ENCODE measurements at regions not wholly inside any gene's neighbourhood (a gene's known extent, or its start where the extent isn't known, plus 50 kb on each side); places are given as distances from the start of the nearest gene placed in this dataset.

- TF ChIP-seq, protein P1, sequence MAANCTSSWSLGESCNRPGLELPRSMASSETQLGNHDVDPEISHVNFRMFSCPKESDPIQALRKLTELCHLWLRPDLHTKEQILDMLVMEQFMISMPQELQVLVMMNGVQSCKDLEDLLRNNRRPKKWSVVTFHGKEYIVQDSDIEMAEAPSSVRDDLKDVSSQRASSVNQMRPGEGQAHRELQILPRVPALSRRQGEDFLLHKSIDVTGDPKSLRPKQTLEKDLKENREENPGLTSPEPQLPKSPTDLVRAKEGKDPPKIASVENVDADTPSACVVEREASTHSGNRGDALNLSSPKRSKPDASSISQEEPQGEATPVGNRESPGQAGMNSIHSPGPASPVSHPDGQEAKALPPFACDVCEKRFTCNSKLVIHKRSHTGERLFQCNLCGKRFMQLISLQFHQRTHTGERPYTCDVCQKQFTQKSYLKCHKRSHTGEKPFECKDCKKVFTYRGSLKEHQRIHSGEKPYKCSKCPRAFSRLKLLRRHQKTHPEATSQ (tag by site-specific recombination; IDR thresholded peaks at IDR 0.05) = no peak
Measured at GRCh38 chr15:89034305-89034704, 54.0 kb upstream of the ABHD2 start (continued).

DNA sequence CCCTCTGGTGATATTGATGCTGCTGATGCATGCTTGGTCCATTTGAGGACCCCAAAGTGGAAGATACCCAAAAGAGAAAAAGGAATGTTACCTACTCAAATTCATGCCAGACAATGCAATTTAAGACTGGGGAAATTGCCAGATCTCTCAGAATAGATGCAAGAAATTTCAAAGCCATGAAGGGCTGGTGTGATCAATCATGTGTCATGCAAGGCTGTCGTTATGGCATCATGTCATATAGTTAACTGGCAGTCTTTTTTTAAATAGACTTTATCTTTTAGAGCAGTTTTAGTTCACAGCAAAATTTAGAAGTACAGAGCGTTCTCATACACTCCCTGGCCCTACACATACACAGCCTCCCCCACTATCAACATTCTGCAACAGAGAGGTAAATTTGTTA lies 53.1 kb upstream of the ABHD2 start:
- ChIA-PET POLR2A (no interaction called here), CTCF (interaction anchor here (0.7 to 1.2 kb wide), 3 partner anchors 22 to 143 kb away, joined by 3 read pairs; no protein-coding TSS in a partner anchor)
- TF ChIP-seq ZNF274 (IDR thresholded peaks at IDR 0.05; ENCODE audit: low read length) (no peak), ZNF274 (tag by site-specific recombination; IDR thresholded peaks at IDR 0.05; ENCODE audit: borderline replicate concordance) (no peak), ZNF324 (tag by site-specific recombination; IDR thresholded peaks at IDR 0.05) (no peak), ZNF26 (tag by site-specific recombination; IDR thresholded peaks at IDR 0.05) (no peak), SCRT2 (tag by site-specific recombination; IDR thresholded peaks at IDR 0.05) (no peak), ZNF596 (tag by site-specific recombination; IDR thresholded peaks at IDR 0.05) (no peak), ZNF664 (tag by site-specific recombination; IDR thresholded peaks at IDR 0.05) (no peak), ZNF624 (tag by site-specific recombination; IDR thresholded peaks at IDR 0.05) (no peak), ZNF670 (tag by site-specific recombination; IDR thresholded peaks at IDR 0.05; ENCODE audit: low read depth) (no peak)
- no peaks in the 10 kb centered on the region for H3K36me3 ChIP-seq (ENCODE audit: control insufficient read depth in 2 of 2, insufficient read depth in 1 of 2, low read length in 2 of 2)
- H3K9me3 ChIP-seq (ENCODE audit: control insufficient read depth, insufficient read depth, low read depth, low read length) = no peaks in the 10 kb centered on the region
- no peaks in the 10 kb centered on the region for H3K4me1 ChIP-seq (ENCODE audit: control insufficient read depth, insufficient read depth, low read length)
- H3K4me3 ChIP-seq (ENCODE audit: low read depth, low read length) = no peak overlapping the region
- no peak overlapping the region for H3K27ac ChIP-seq (ENCODE audit: extremely low read depth, low read depth, low read length)

- TF ChIP-seq ZFP69B (tag by site-specific recombination; IDR thresholded peaks at IDR 0.05) (no peak), ZNF292 (tag by site-specific recombination; IDR thresholded peaks at IDR 0.05; ENCODE audit: borderline replicate concordance, low read depth) (no peak), ZNF211 (tag by site-specific recombination; IDR thresholded peaks at IDR 0.05; ENCODE audit: low read depth) (no peak), ZBTB6 (tag by site-specific recombination; IDR thresholded peaks at IDR 0.05) (no peak), KLF7 (tag by site-specific recombination; IDR thresholded peaks at IDR 0.05; ENCODE audit: borderline replicate concordance) (no peak), ZSCAN16 (tag by site-specific recombination; IDR thresholded peaks at IDR 0.05) (no peak)
- TF ChIP-seq, protein P2, sequence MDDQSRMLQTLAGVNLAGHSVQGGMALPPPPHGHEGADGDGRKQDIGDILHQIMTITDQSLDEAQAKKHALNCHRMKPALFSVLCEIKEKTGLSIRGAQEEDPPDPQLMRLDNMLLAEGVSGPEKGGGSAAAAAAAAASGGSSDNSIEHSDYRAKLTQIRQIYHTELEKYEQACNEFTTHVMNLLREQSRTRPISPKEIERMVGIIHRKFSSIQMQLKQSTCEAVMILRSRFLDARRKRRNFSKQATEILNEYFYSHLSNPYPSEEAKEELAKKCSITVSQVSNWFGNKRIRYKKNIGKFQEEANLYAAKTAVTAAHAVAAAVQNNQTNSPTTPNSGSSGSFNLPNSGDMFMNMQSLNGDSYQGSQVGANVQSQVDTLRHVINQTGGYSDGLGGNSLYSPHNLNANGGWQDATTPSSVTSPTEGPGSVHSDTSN (CRISPR knock-in tag; IDR thresholded peaks at IDR 0.05) = no peak
- TF ChIP-seq, protein P3, sequence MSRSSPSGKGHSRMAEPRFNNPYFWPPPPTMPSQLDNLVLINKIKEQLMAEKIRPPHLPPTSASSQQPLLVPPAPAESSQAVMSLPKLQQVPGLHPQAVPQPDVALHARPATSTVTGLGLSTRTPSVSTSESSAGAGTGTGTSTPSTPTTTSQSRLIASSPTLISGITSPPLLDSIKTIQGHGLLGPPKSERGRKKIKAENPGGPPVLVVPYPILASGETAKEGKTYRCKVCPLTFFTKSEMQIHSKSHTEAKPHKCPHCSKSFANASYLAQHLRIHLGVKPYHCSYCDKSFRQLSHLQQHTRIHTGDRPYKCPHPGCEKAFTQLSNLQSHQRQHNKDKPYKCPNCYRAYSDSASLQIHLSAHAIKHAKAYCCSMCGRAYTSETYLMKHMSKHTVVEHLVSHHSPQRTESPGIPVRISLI (tag by site-specific recombination; IDR thresholded peaks at IDR 0.05) = no peak
- ChIA-PET POLR2A (no interaction called here), CTCF (interaction anchor here (0.6 to 1.0 kb wide), 3 partner anchors 22 to 141 kb away, joined by 3 to 4 read pairs (median 3); no protein-coding TSS in a partner anchor)
- H3K4me3 ChIP-seq (ENCODE audit: low read depth, low read length) = no peak overlapping the region
- H3K27ac ChIP-seq (ENCODE audit: extremely low read depth, low read depth, low read length) = no peak overlapping the region
- H3K36me3 ChIP-seq (ENCODE audit: control insufficient read depth in 2 of 2, insufficient read depth in 1 of 2, low read length in 2 of 2) = no peaks in the 10 kb centered on the region
- H3K4me1 ChIP-seq (ENCODE audit: control insufficient read depth, insufficient read depth, low read length) = no peaks in the 10 kb centered on the region
- no peaks in the 10 kb centered on the region for H3K9me3 ChIP-seq (ENCODE audit: control insufficient read depth, insufficient read depth, low read depth, low read length)
Measured at GRCh38 chr15:89035658-89036057, 52.6 kb upstream of the ABHD2 start.

All from HEK293 (cell line).